ENCODE measurements at regions not wholly inside any gene's neighbourhood (a gene's known extent, or its start where the extent isn't known, plus 50 kb on each side); places are given as distances from the start of the nearest gene placed in this dataset.
"Not testable (repeated sequence)": the region's sequence is repeated elsewhere in the genome, so short reads cannot be mapped to it uniquely, and the experiment has no call there.

- no peak for ATAC-seq
- DNase-seq (ENCODE audit: low spot score): no peak
These were observed 769.0 kb downstream of the BRINP3 start for GRCh38 chr1:189708674-189709073.

DNA sequence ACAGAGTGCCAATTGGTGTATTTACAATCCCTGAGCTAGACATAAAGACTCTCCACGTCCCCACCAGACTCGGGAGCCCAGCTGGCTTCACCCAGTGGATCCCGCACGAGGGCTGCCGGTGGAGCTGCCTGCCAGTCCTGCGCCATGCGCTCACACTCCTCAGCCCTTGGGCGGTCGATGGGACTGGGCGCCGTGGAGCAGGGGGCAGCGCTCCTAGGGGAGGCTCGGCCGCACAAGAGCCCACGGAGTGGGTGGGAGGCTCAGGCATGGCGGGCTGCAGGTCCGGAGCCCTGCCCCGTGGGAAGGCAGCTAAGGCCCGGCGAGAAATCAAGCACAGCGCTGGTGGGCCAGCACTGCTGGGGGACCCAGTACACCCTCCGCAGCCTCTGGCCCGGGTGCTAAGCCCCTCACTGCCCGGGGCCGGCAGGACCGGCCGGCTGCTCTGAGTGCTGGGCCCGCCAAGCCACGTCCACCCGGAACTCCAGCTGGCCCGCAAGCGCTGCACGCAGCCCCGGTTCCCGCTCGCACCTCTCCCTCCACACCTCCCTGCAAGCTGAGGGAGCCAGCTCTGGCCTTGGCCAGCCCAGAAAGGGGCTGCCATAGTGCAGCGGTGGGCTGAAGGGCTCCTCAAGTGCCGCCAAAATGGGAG is 759.4 kb downstream of the BRINP3 start:
- not testable (repeated sequence) for DNase-seq (ENCODE audit: low spot score); ATAC-seq

DNA sequence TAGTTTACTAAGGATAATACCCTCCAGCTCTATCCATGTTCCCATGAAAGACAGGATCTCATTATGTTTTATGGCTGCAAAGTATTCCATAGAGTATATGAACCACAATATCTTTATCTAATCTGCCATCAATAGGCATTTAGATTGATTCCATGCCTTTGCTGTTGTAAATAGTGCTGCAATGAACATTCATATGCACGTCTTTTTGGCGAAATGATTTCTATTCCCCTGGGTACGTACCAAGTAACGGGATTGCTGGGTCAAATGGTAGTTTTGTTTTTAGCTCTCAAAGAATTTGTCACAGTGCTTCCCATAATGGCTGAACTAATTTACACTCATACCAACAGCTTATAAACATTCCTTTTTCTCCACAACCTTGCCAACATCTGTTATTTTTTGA is 750.9 kb downstream of the BRINP3 start:
- ATAC-seq: no peak
- DNase-seq (ENCODE audit: low spot score): no peak

DNA sequence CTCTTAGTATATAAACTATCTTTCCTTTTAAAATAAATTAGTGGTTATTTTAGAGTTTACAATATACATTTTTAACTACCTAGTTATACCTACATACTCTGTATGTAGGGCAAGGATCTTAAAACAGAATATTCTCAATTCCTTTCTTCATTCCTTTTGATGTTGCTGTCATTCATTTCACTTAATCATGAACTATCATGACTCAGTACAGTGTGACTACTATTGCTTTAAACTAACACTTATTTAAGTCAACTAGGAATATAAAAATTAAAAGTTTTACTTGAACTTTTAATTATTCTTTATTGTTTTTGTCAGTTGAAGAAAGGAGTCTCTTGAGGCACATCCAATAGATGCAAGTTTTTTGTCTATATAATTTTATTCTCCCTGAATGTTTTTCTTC is 726.4 kb downstream of the BRINP3 start:
- DNase-seq (ENCODE audit: low spot score): no peak
- no peak for ATAC-seq

- DNase-seq (ENCODE audit: low spot score) (no peak), ATAC-seq (no peak)
These were observed 725.1 kb downstream of the BRINP3 start for GRCh38 chr1:189752461-189752995.

GRCh38 chr1:189755100-189755499 is 722.6 kb downstream of the BRINP3 start:
- ATAC-seq; DNase-seq (ENCODE audit: low spot score): not testable (repeated sequence)

DNA sequence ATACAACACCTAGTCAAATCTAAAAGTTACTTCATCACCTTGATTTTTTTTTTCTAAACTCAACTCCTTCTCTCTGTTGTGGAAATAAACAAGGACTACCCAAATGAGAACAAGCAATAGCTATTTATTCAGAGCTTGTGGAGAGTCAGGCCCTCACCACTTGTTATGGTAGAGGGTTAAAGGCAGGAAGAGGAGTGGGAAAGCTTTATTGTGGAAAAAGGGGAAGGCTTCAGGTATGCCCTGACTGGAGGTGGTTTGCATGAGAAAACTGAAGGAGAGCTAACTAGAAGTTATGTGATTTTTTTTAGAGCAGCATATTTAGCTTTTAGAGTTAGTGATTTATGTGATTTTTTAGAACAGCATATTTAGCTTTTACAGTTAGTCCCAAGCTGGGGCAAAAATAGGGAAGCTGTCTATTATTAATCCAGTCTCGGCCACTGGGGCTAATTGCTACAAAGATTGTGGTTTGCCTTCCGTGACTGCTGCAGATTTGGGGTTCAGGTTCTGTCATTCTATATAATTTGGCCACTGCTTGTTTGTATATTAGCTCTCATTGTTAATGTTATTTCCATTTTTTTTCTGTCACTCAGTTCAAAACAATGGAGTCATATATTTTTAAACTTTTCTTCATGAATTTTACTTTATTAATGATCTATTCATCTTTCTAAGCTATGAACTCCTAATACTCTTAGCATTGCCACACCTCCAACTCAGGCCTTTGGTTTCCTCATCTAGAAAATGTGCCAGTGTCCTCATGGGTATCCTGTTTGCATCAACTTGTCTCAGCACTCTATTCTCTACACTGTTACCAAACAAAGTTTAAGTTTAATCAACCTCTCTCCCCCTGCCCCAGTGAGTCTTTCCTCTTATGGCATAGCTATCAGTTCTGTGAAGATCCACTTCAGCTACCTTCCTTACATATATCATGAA is 713.0 kb downstream of the BRINP3 start:
- no peak for ATAC-seq
- DNase-seq (ENCODE audit: low spot score): no peak

DNA sequence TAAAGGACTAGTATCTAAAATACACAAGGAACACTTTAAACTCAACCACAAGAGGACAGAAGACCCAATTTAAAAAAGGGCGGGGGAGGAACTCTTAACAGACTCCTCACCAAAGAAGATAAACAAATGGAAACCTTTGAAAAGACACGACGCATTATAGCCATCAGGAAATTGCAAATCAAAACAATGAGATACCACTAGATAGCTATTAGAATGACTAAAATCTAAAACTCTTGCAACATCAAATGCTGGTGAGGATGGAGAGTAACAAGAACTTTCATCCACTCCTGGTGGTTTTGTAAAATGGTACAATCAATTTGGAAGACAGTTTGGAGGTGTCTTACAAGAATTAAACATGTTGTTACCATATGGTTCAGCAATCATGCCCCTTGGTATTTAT is 708.2 kb downstream of the BRINP3 start:
- ATAC-seq (no peak), DNase-seq (ENCODE audit: low spot score) (no peak)

- no peak for ATAC-seq
- no peak for DNase-seq (ENCODE audit: low spot score)
These were observed 702.9 kb downstream of the BRINP3 start for GRCh38 chr1:189774721-189775287.

GRCh38 chr1:189775343-189775742 is 702.3 kb downstream of the BRINP3 start:
- DNase-seq (ENCODE audit: low spot score): no peak
- no peak for ATAC-seq

DNA sequence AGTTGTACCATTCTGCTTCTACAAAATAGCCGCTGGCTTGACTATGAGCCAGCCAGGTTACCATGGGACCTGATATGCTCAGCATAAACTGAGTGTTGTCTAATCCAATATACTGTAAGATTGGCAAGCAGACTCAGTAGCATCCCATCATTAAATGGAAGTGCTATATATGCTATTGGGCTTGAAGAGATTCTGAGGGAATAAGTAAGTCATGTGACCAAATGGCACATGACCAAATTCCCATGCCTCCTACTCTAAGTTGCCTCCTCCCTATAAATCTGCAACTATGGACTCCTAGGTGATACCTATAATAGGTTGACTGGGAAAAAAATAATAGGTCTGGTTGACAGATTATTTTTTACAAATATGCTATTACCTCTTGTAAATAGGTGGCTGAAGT is 698.6 kb downstream of the BRINP3 start:
- DNase-seq (ENCODE audit: low spot score) (no peak), ATAC-seq (no peak)

GRCh38 chr1:189782295-189782694 is 695.4 kb downstream of the BRINP3 start:
- DNase-seq (ENCODE audit: low spot score) (no peak), ATAC-seq (no peak)

GRCh38 chr1:189783456-189783855 is 694.2 kb downstream of the BRINP3 start:
- ATAC-seq: no peak

DNA sequence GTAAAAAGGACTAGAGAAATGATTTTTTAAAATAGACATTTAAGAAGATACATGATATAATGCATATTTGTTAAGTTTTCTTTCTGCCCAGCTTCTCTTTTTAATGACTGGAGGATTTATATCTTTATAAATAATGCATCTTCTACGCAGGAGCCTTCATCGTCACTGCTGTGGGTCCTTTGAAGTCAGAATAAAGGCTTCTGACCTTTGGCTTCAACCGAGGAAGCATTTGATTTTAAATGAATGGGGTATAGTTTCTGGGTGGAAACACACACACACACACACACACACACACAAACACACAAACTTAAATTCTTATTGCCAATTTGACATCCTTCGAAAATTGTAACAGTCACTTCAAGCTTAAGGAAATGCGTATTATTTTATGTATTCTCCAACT is 690.9 kb downstream of the BRINP3 start:
- no peak for DNase-seq (ENCODE audit: low spot score)
- ATAC-seq: no peak

More at GRCh38 chr1:189783456-189783855, 694.2 kb downstream of the BRINP3 start:
- DNase-seq (ENCODE audit: low spot score): no peak

DNA sequence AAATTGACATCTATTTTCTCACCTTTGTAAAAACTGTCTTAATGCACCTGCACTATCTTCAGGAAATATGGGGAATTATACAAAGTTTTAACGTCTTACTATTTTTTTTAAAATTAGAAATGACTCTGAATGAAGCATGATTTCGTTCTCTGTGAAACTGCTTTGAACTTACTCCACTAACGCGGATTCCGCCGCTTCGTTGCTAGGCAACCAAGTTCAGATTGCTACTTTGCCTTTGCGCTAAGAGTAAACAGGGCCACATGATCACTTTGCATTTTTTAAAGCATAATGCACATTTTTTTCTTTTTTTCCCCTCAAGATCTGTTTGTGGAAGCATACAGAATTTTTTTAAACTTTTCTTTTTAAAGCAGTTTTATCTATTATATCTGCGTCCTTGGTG is 690.5 kb downstream of the BRINP3 start:
- no peak for DNase-seq (ENCODE audit: low spot score)
- no peak for ATAC-seq

DNA sequence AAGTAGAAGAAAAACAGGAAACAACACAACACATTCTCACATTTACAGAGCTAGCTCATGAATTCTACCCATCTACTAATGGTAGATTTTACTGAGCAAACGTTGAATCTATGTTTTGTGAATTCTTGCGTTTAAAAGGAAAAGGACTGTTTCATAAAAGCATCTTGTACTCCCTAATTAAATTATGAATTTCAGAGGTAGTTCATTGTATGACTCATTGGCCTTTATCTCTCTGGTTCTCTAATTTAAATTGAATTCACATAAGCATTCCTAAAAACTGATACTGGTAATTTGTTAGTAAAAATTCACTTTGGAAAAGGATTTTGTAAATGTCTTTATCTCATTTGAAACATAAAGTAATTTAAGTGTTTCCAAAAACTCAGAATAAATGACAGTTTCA is 687.3 kb downstream of the BRINP3 start:
- ATAC-seq: no peak
- no peak for DNase-seq (ENCODE audit: low spot score)

DNA sequence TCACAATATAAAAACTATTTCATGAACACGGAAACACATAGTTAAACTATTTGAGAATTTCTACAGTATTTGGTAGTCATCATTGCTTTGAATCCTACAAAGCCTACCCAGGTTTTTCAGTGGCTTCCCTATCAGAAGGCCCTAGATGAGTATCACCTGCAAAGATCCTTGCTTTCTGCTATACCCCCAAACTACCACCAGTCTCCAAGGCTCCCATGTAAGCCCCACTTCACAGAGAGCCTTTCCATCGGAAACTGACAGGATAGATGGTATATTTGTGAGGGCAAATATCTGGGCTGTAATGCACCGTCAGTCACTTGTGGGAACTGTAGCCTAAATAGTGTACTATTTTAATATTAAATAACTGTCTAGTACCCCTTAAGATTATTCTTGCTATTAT is 674.3 kb downstream of the BRINP3 start:
- no peak for ATAC-seq

DNA sequence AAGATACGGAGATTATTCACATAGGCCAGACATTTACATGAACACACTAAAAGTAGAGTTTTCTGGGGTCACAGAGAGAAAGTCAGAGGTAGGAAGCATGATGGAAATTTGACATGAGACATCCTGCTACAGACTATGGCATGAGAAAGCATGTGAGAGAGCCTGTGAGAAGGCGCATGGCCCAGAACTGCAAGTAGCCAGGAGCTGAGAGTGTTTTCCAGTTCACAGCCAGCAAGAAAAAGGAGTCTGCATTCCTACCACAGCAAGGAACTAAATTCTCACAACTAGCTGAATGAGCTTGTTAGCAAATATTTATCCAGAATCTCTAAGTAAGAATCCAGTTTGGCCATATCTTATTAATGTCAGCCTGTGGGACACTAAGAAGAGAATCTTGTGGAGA is 673.3 kb downstream of the BRINP3 start:
- ATAC-seq (no peak), DNase-seq (ENCODE audit: low spot score) (no peak)

More for the DNA sequence above, 674.3 kb downstream of the BRINP3 start:
- DNase-seq (ENCODE audit: low spot score): no peak

- no peak for ATAC-seq
- DNase-seq (ENCODE audit: low spot score): no peak
These were observed 671.9 kb downstream of the BRINP3 start for GRCh38 chr1:189805735-189806134.

DNA sequence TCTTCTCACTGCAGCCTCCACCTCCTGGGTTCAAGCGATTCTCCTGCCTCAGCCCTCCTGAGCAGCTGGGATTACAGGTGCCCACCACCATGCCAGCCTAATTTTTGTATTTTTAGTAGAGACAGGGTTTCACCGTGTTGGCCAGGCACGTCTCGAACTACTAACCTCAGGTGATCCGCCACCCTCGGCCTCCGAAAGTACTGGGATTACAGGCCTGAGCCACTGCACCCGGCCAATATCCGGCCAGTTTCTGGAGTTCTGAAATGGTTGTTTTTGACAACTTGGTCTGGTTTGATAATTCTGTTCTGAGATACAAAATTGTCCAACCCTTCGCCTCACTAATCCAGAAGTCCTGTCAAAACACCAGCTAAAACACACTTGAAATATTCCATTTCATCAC is 667.0 kb downstream of the BRINP3 start:
- not testable (repeated sequence) for ATAC-seq

DNA sequence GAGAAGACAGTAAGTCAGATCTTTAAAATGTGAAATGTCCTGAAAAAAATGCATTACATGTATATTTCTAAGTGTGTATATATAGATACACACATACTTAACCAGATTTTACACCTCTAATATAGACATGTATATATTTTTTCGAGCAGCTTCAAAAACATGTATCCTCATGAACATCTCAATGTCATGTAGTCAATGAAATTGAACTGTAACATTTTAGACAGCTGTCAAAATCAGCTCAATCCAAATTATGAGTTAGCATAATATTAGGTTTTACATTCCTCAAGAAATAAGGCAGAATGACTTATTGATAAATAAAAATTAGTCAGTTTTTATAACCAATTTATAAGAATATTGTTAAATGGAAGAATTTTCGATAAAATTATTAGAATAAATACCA is 665.7 kb downstream of the BRINP3 start:
- no peak for DNase-seq (ENCODE audit: low spot score)

More for the DNA sequence above, 667.0 kb downstream of the BRINP3 start:
- DNase-seq (ENCODE audit: low spot score): not testable (repeated sequence)

DNA sequence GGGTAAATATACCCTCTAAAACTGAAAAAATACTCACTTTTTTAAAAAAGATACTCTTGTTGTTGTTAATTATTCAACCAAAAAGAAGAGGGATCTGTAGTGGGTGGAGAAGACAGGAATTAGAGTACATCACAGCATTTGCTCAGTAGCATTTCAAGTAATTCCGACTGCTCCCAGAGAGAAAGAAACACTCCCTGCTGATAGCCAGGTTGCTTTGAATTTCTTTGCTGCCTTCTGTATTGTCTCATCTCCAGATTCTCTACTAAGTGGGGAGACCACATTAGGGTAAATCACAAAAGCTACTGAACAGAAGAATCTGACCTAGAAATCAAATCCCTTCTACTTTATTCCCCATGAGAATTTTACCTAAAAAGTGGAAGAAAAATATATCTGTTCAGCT is 661.1 kb downstream of the BRINP3 start:
- ATAC-seq: no peak
- DNase-seq (ENCODE audit: low spot score): no peak

More for the DNA sequence above, 665.7 kb downstream of the BRINP3 start:
- no peak for ATAC-seq

All from left lobe of liver (tissue), 2 donors.